ENCODE measurements at regions not wholly inside any gene's neighbourhood (a gene's known extent, or its start where the extent isn't known, plus 50 kb on each side); places are given as distances from the start of the nearest gene placed in this dataset.

DNA sequence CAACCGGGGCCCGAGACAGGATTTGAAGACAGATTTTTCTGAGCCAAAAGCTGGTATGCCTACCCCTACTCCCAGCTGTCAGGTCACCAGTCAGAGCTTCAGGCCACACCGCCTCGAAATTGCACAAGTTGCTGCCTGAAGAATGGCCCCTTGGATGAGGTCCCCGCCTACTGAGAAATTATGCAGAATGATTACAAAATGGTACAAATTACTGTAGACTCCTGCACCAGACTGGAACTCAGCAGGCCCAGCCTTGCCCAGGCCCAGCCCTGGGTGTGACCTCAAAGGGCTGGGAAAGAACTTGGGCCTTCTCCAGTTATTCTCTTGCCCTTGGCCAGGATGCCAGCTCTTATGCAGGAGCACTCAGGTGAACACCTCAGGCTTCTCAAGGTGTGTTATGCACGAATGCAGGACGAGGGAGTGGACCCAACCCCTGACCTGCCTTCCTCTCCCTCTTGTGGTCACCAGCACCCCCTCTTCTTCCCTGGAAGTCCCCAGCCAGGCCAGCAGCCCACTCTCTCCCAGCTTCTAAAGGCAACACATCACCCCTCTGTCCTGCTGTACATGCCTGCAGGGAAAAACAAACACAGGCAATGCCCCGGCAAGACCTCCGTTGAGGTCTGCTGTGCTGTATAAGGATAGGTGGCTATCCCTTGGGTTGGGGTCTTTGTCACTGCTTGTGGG, 88.7 kb upstream of the NAA20 start (continued):
- TF ChIP-seq, protein P1, sequence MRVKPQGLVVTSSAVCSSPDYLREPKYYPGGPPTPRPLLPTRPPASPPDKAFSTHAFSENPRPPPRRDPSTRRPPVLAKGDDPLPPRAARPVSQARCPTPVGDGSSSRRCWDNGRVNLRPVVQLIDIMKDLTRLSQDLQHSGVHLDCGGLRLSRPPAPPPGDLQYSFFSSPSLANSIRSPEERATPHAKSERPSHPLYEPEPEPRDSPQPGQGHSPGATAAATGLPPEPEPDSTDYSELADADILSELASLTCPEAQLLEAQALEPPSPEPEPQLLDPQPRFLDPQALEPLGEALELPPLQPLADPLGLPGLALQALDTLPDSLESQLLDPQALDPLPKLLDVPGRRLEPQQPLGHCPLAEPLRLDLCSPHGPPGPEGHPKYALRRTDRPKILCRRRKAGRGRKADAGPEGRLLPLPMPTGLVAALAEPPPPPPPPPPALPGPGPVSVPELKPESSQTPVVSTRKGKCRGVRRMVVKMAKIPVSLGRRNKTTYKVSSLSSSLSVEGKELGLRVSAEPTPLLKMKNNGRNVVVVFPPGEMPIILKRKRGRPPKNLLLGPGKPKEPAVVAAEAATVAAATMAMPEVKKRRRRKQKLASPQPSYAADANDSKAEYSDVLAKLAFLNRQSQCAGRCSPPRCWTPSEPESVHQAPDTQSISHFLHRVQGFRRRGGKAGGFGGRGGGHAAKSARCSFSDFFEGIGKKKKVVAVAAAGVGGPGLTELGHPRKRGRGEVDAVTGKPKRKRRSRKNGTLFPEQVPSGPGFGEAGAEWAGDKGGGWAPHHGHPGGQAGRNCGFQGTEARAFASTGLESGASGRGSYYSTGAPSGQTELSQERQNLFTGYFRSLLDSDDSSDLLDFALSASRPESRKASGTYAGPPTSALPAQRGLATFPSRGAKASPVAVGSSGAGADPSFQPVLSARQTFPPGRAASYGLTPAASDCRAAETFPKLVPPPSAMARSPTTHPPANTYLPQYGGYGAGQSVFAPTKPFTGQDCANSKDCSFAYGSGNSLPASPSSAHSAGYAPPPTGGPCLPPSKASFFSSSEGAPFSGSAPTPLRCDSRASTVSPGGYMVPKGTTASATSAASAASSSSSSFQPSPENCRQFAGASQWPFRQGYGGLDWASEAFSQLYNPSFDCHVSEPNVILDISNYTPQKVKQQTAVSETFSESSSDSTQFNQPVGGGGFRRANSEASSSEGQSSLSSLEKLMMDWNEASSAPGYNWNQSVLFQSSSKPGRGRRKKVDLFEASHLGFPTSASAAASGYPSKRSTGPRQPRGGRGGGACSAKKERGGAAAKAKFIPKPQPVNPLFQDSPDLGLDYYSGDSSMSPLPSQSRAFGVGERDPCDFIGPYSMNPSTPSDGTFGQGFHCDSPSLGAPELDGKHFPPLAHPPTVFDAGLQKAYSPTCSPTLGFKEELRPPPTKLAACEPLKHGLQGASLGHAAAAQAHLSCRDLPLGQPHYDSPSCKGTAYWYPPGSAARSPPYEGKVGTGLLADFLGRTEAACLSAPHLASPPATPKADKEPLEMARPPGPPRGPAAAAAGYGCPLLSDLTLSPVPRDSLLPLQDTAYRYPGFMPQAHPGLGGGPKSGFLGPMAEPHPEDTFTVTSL (CRISPR knock-in tag; IDR thresholded peaks at IDR 0.05; ENCODE audit: borderline replicate concordance), result no peak
- TF ChIP-seq, protein P2, sequence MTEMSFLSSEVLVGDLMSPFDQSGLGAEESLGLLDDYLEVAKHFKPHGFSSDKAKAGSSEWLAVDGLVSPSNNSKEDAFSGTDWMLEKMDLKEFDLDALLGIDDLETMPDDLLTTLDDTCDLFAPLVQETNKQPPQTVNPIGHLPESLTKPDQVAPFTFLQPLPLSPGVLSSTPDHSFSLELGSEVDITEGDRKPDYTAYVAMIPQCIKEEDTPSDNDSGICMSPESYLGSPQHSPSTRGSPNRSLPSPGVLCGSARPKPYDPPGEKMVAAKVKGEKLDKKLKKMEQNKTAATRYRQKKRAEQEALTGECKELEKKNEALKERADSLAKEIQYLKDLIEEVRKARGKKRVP (CRISPR knock-in tag; IDR thresholded peaks at IDR 0.05), result no peak

DNA sequence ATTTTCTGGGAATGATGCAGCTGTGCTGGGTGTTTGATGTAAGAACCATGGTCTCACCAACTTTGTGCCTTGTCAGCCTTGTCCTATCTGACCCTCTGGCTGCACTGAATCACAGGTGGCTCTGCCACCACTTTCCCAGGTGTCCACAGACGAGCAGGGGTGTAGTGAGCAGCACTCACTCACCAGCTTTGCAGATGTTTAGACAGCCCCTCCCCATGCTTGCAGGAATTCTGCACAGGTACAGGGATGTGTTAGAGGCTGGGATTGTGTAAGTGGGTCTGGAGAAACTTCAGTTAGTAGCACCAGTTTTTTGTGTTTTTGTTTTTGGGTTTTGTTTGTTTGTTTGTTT, 88.2 kb upstream of the NAA20 start:
- DNase-seq (ENCODE audit: low spot score) (no peak), FAIRE-seq (no peak), ATAC-seq (no peak; the same call in 2 of the 3 replicates)
- H3K27me3 ChIP-seq (ENCODE audit: control insufficient read depth in 1 of 2, insufficient read depth in 2 of 2, low read length in 2 of 2), result no peaks in the 10 kb centered on the region
- H3K36me3 ChIP-seq (replicated peaks in 1 of 2; ENCODE audit: control insufficient read depth in 1 of 2, insufficient read depth in 2 of 2, low read length in 2 of 2), result no peaks in the 10 kb centered on the region
- WGBS (ENCODE audit: low lambda C conversion rate), result 65% methylated on average over 1 of the region's 1 CpG
- ChIA-PET POLR2A (no interaction called here), CTCF (ENCODE audit: low intra/inter-chr PET ratio, low total read pairs) (no interaction called here)
- H3K27ac ChIP-seq (ENCODE audit: extremely low read length, insufficient read depth, low read length), result no peak overlapping the region
- in situ Hi-C loops (cut with HindIII; ENCODE audit: extremely low pct_ligation_motif_present, low pct_unique_long_range_greater_than_20kb) (no loop called here), intact Hi-C loops (cut with micrococcal nuclease; ENCODE audit: unreplicated experiment) (no loop called here)
- TF ChIP-seq ZNF75D (CRISPR knock-in tag; IDR thresholded peaks at IDR 0.05; ENCODE audit: borderline replicate concordance), result no peak
- no peak for TF ChIP-seq MIXL1 (CRISPR knock-in tag; IDR thresholded peaks at IDR 0.05)
- no peak for TF ChIP-seq MED8 (CRISPR knock-in tag; IDR thresholded peaks at IDR 0.05; ENCODE audit: insufficient replicate concordance)
- no peak for TF ChIP-seq ZBTB42 (CRISPR knock-in tag; IDR thresholded peaks at IDR 0.05)
- TF ChIP-seq, protein P3, sequence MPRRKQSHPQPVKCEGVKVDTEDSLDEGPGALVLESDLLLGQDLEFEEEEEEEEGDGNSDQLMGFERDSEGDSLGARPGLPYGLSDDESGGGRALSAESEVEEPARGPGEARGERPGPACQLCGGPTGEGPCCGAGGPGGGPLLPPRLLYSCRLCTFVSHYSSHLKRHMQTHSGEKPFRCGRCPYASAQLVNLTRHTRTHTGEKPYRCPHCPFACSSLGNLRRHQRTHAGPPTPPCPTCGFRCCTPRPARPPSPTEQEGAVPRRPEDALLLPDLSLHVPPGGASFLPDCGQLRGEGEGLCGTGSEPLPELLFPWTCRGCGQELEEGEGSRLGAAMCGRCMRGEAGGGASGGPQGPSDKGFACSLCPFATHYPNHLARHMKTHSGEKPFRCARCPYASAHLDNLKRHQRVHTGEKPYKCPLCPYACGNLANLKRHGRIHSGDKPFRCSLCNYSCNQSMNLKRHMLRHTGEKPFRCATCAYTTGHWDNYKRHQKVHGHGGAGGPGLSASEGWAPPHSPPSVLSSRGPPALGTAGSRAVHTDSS (CRISPR knock-in tag; conservative IDR thresholded peaks at IDR 0.05), result no peak
- TF ChIP-seq ZBTB38 (CRISPR knock-in tag; IDR thresholded peaks at IDR 0.05), result no peak
- no peak for TF ChIP-seq ONECUT2 (CRISPR knock-in tag; IDR thresholded peaks at IDR 0.05)
- no peak for TF ChIP-seq IKZF1 (IDR thresholded peaks at IDR 0.05)
- no peak for TF ChIP-seq SIX4 (CRISPR knock-in tag; IDR thresholded peaks at IDR 0.05)
- no peak for TF ChIP-seq ZNF3 (CRISPR knock-in tag; IDR thresholded peaks at IDR 0.05)
- no TSS peak for BruUV-seq (replicated peaks)
- no peaks in the 10 kb centered on the region; the same call in 1 of the 2 replicates for H3K4me1 ChIP-seq (ENCODE audit: insufficient read depth, low read length)
- no peak overlapping the region for H2AFZ ChIP-seq (ENCODE audit: low read length)
- no peak overlapping the region for H3K4me3 ChIP-seq (replicated peaks in 1 of 3; ENCODE audit: insufficient read depth in 1 of 3, low read depth in 2 of 3, low read length in 3 of 3)
- H4K20me1 ChIP-seq (ENCODE audit: insufficient read depth, low read length), result no peaks in the 10 kb centered on the region
- no peak overlapping the region for H3K4me2 ChIP-seq (ENCODE audit: low read depth, low read length)
- H3K9ac ChIP-seq (ENCODE audit: insufficient read depth, low read depth, low read length), result no peak overlapping the region
- no peaks in the 10 kb centered on the region for H3K79me2 ChIP-seq (ENCODE audit: insufficient read depth, low read length)
- no peaks in the 10 kb centered on the region for H3K9me3 ChIP-seq (ENCODE audit: low read length)

Data from HepG2 (cell line).